ENCODE measurements at regions not wholly inside any gene's neighbourhood (a gene's known extent, or its start where the extent isn't known, plus 50 kb on each side); places are given as distances from the start of the nearest gene placed in this dataset.

GRCh38 chr9:129463994-129464393 is 156.9 kb downstream of the C9orf50 start:
- no peak for TF ChIP-seq CTCF (IDR thresholded peaks at IDR 0.05; ENCODE audit: extremely low read depth in 1 of 2, insufficient read depth in 1 of 2, low read depth in 1 of 2, low read length in 2 of 2)
- no peak for TF ChIP-seq POLR2A (IDR thresholded peaks at IDR 0.05; ENCODE audit: low read depth, low read length)
- no peak for TF ChIP-seq EZH2 (IDR thresholded peaks at IDR 0.05; ENCODE audit: borderline replicate concordance, low read depth, low read length, severe bottlenecking)
- TF ChIP-seq MYC (IDR thresholded peaks at IDR 0.05; ENCODE audit: low read depth, low read length) = no peak
- TF ChIP-seq POLR2AphosphoS5 (IDR thresholded peaks at IDR 0.05; ENCODE audit: insufficient read depth, low read depth, low read length) = no peak
- no peak for TF ChIP-seq MAX (IDR thresholded peaks at IDR 0.05; ENCODE audit: insufficient read depth, insufficient read length)
- no peak for TF ChIP-seq JUN (IDR thresholded peaks at IDR 0.05; ENCODE audit: borderline replicate concordance, insufficient read depth, insufficient read length, low read depth)

All from endothelial cell of umbilical vein (primary cell).